IMR-90 (cell line): ENCODE measurements at regions not wholly inside any gene's neighbourhood (a gene's known extent, or its start where the extent isn't known, plus 50 kb on each side); places are given as distances from the start of the nearest gene placed in this dataset.

Source experiments
- ATAC-seq: fragments of 200-7000 bp; cut with Tn5 transposase; 2 replicates; pipeline ENCODE4 v1.9.1; 2020; ENCODE audit warnings: low read depth, mild to moderate bottlenecking, moderate library complexity
- BruUV-seq: library from RNA; stranded (reverse); fragments of 400-500 nt; replicated peaks from 2 replicates; lab custom pipeline; 2021; lab: Mats Ljungman, UMichigan
- CTCF ChIA-PET: fragments of 300-600 bp; formaldehyde crosslinking; extraction: SDS; loops from one replicate; lab custom pipeline; 2021; ENCODE audit warnings: antibody characterized with exemption; lab: Yijun Ruan, JAX
- POLR2A ChIA-PET: fragments of 300-600 bp; sonication (Branson Sonifier 250); formaldehyde crosslinking; loops from one replicate; lab custom pipeline; 2022; ENCODE audit warnings: antibody characterized with exemption; ENCODE audit not compliant: unreplicated experiment; lab: Charles Lee
- DNase-seq: peaks from one replicate; pipeline ENCODE4 v3.0.0; 2013
- H2AFZ ChIP-seq: replicated peaks from 2 replicates; pipeline ENCODE3; 2013; ENCODE audit warnings: low read length, mild to moderate bottlenecking; ENCODE audit not compliant: poor library complexity
- H2AK5ac ChIP-seq: 2 replicates; pipeline ENCODE4 v1.6.1; 2013; ENCODE audit warnings: low read depth, low read length, inconsistent platforms
- H2AK9ac ChIP-seq: replicated peaks from 2 replicates; pipeline ENCODE3; 2013; ENCODE audit warnings: mild to moderate bottlenecking, low read depth, low read length, moderate library complexity; ENCODE audit not compliant: poor library complexity
- H2BK120ac ChIP-seq: 2 replicates; pipeline ENCODE4 v1.6.1; 2013; ENCODE audit warnings: low read depth, low read length, inconsistent platforms
- H2BK15ac ChIP-seq: 3 replicates; pipeline ENCODE4 v1.6.1; 2013; ENCODE audit warnings: low read depth, low read length, inconsistent platforms
- H2BK20ac ChIP-seq: 2 replicates; pipeline ENCODE4 v1.6.1; 2013; ENCODE audit warnings: low read depth, mild to moderate bottlenecking, inconsistent platforms, low read length, moderate library complexity
- H2BK5ac ChIP-seq: 2 replicates; pipeline ENCODE4 v1.6.1; 2013; ENCODE audit warnings: mild to moderate bottlenecking, low read depth, low read length, inconsistent platforms; ENCODE audit not compliant: poor library complexity, severe bottlenecking
- H3K14ac ChIP-seq: replicated peaks from 2 replicates; pipeline ENCODE4 v1.6.1; 2013; ENCODE audit warnings: low read depth, low read length, inconsistent platforms
- H3K18ac ChIP-seq: 2 replicates; pipeline ENCODE4 v1.6.1; 2013; ENCODE audit warnings: low read depth, low read length, control low read depth
- H3K23ac ChIP-seq: 2 replicates; pipeline ENCODE4 v1.6.1; 2013; ENCODE audit warnings: low read depth, low read length, inconsistent platforms
- H3K27ac ChIP-seq: 2 replicates; pipeline ENCODE4 v1.5.1; 2013; ENCODE audit warnings: mild to moderate bottlenecking, control low read depth, low read length; ENCODE audit not compliant: insufficient read depth
- H3K27me3 ChIP-seq: 2 replicates; pipeline ENCODE4 v1.6.1; 2013; ENCODE audit warnings: low read length; ENCODE audit not compliant: control insufficient read depth, insufficient read depth
- H3K36me3 ChIP-seq: 2 replicates; pipeline ENCODE4 v1.6.1; 2013; ENCODE audit warnings: low read length, mixed read lengths; ENCODE audit not compliant: control insufficient read depth, insufficient read depth
- H3K4ac ChIP-seq: 2 replicates; pipeline ENCODE4 v1.6.1; 2013; ENCODE audit warnings: low read depth, low read length, inconsistent platforms
- H3K4me1 ChIP-seq: 2 replicates; pipeline ENCODE4 v1.6.1; 2013; ENCODE audit warnings: low read length, mixed read lengths; ENCODE audit not compliant: control insufficient read depth, insufficient read depth
- H3K4me2 ChIP-seq: 2 replicates; pipeline ENCODE4 v1.6.1; 2013; ENCODE audit warnings: low read depth, mild to moderate bottlenecking, control low read depth, low read length, moderate library complexity
- H3K4me3 ChIP-seq: 2 replicates; pipeline ENCODE4 v1.5.1; 2013; ENCODE audit warnings: low read depth, mild to moderate bottlenecking, control low read depth, low read length, moderate library complexity; ENCODE audit not compliant: insufficient read depth
- H3K56ac ChIP-seq: 2 replicates; pipeline ENCODE4 v1.6.1; 2013; ENCODE audit warnings: low read length, inconsistent platforms; ENCODE audit not compliant: insufficient read depth; ENCODE audit errors: extremely low read depth
- H3K79me1 ChIP-seq, 2 experiments: 2 replicates each; pipeline ENCODE4 v1.6.1; 2013; ENCODE audit warnings: low read length in 2 of 2, inconsistent platforms in 1 of 2, low read depth in 1 of 2
- H3K9ac ChIP-seq: 2 replicates; pipeline ENCODE4 v1.6.1; 2013; ENCODE audit warnings: low read depth, low read length, control low read depth
- H3K9me1 ChIP-seq: 2 replicates; pipeline ENCODE4 v1.6.1; 2013; ENCODE audit warnings: low read length, inconsistent platforms; ENCODE audit not compliant: insufficient read depth
- H3K9me3 ChIP-seq: 2 replicates; pipeline ENCODE4 v1.6.1; 2013; ENCODE audit warnings: low read length; ENCODE audit not compliant: control insufficient read depth, insufficient read depth
- H4K20me1 ChIP-seq: 2 replicates; pipeline ENCODE4 v1.6.1; 2013; ENCODE audit warnings: low read length, inconsistent platforms; ENCODE audit not compliant: insufficient read depth
- H4K5ac ChIP-seq: 2 replicates; pipeline ENCODE4 v1.6.1; 2013; ENCODE audit warnings: mild to moderate bottlenecking, low read depth, low read length, control low read depth
- H4K8ac ChIP-seq, 2 experiments: 2 replicates each; pipeline ENCODE4 v1.6.1; 2013; ENCODE audit warnings: low read depth in 2 of 2, low read length in 2 of 2, control low read depth in 1 of 2, inconsistent platforms in 1 of 2
- H4K91ac ChIP-seq: 2 replicates; pipeline ENCODE4 v1.6.1; 2013; ENCODE audit warnings: low read depth, low read length, inconsistent platforms; ENCODE audit not compliant: insufficient read depth
- BHLHE40 ChIP-seq: fragments of 150-350 bp; IDR thresholded peaks from 2 replicates; pipeline ENCODE4 v1.6.1; 2016; ENCODE audit warnings: mild to moderate bottlenecking, low read depth, low read length
- CEBPB ChIP-seq: IDR thresholded peaks from 2 replicates; pipeline ENCODE4 v1.6.1; 2012; ENCODE audit warnings: low read depth, low read length, improper control_type of control experiment
- CHD1 ChIP-seq: IDR thresholded peaks from 2 replicates; pipeline ENCODE4 v1.6.1; 2012; ENCODE audit warnings: low read depth, low read length, improper control_type of control experiment
- CTCF ChIP-seq: conservative IDR thresholded peaks from 2 replicates; pipeline ENCODE4 v1.5.1; 2012; ENCODE audit warnings: mild to moderate bottlenecking, low read depth, low read length, improper control_type of control experiment
- FOS ChIP-seq: fragments of 150-350 bp; IDR thresholded peaks from 2 replicates; pipeline ENCODE4 v1.6.1; 2016; ENCODE audit warnings: low read depth, low read length
- MAFK ChIP-seq: IDR thresholded peaks from 2 replicates; pipeline ENCODE4 v1.6.1; 2012; ENCODE audit warnings: low read depth, low read length, improper control_type of control experiment
- MAZ ChIP-seq: IDR thresholded peaks from 2 replicates; pipeline ENCODE4 v1.6.1; 2012; ENCODE audit warnings: low read depth, mild to moderate bottlenecking, low read length, improper control_type of control experiment, moderate library complexity, borderline replicate concordance
- MXI1 ChIP-seq: IDR thresholded peaks from 2 replicates; pipeline ENCODE4 v1.6.1; 2012; ENCODE audit warnings: low read depth, mild to moderate bottlenecking, low read length, moderate library complexity, borderline replicate concordance
- NFE2L2 ChIP-seq: fragments of 150-350 bp; IDR thresholded peaks from 2 replicates; pipeline ENCODE4 v1.6.1; 2016; ENCODE audit warnings: low read depth, mild to moderate bottlenecking, low read length
- POLR2A ChIP-seq: IDR thresholded peaks from 2 replicates; pipeline ENCODE4 v1.6.1; 2012; ENCODE audit warnings: mild to moderate bottlenecking, low read depth, low read length
- RAD21 ChIP-seq: IDR thresholded peaks from 2 replicates; pipeline ENCODE4 v1.6.1; 2012; ENCODE audit warnings: low read length, improper control_type of control experiment
- RCOR1 ChIP-seq: IDR thresholded peaks from 2 replicates; pipeline ENCODE4 v1.6.1; 2012; ENCODE audit warnings: mild to moderate bottlenecking, low read length, improper control_type of control experiment; ENCODE audit not compliant: insufficient replicate concordance
- RFX5 ChIP-seq: IDR thresholded peaks from 2 replicates; pipeline ENCODE4 v1.8.0; 2012; ENCODE audit warnings: low read depth, mild to moderate bottlenecking, low read length, moderate library complexity
- SMC3 ChIP-seq: fragments of 150-350 bp; IDR thresholded peaks from 2 replicates; pipeline ENCODE4 v1.6.1; 2016; ENCODE audit warnings: low read depth, mild to moderate bottlenecking, antibody characterized with exemption, low read length, moderate library complexity
- WGBS, 2 experiments: methylation state at CpG; one replicate each; pipeline versions ENCODE4 v1.1.5 to v1.1.7; 2013; ENCODE audit warnings: missing lambda C conversion rate in 2 of 2; ENCODE audit not compliant: insufficient read length in 1 of 2; ENCODE audit errors: extremely low coverage in 2 of 2; 5-methylcytosine and 5-hydroxymethylcytosine counted together
- dilution Hi-C: fragments of 300-500 bp; cut with HindIII; formaldehyde crosslinking; loops from one replicate; pipeline ENCODE4 v1.14.3; 2018; ENCODE audit warnings: low sequenced_read_pairs; ENCODE audit not compliant: unreplicated experiment
- in situ Hi-C: fragments of 300-500 bp; cut with MboI; formaldehyde crosslinking; loops from 3 replicates; pipeline ENCODE4 v1.14.3; 2019; ENCODE audit warnings: low sequenced_read_pairs, inconsistent platforms, mixed read lengths
- intact Hi-C: fragments of 100-400 bp; cut with micrococcal nuclease; formaldehyde crosslinking; loops from 2 replicates; pipeline ENCODE4 v1.10.0; 2022
- TF ChIP-seq, protein P1 (sequence below): fragments of 150-350 bp; IDR thresholded peaks from 2 replicates; pipeline ENCODE4 v1.6.1; 2016; ENCODE audit warnings: low read depth, mild to moderate bottlenecking, low read length, moderate library complexity, borderline replicate concordance
- TF ChIP-seq, protein P2 (sequence below): fragments of 150-350 bp; IDR thresholded peaks from 2 replicates; pipeline ENCODE4 v1.6.1; 2017; ENCODE audit warnings: mild to moderate bottlenecking, antibody characterized with exemption, low read length, low read depth

DNA sequence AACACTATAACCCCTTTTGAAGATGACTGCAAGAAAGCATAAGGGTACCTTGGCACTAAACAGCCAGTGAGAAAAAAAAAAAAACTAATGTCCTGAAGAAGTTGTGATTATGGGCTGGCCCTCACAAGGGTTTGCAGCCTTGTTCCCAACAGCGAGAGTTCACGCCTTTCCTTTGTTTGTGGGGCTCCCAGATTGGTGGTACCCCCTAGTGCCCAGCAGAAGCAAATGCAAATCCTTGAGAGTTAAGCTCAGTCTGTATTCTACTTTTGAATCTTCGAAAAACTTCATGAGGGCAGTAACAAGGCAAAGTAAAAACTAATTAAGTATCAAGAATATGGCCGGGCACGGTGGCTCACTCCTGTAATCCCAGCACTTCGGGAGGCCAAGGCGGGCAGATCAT, 238.9 kb upstream of the LMO3 start:
- Histone ChIP-seq H4K20me1 (no peaks in the 10 kb centered on the region), H3K27ac (no peak overlapping the region), H3K27me3 (no peaks in the 10 kb centered on the region), H3K9me3 (peaks cover 6% of the 10 kb centered on the region; the same call in 1 of the 2 replicates), H2BK20ac (no peak overlapping the region), H2BK120ac (no peak overlapping the region), H2AFZ (no peak overlapping the region), H2BK5ac (no peak overlapping the region), H3K4me2 (no peak overlapping the region), H3K23ac (no peak overlapping the region), H3K9ac (no peak overlapping the region), H4K8ac (no peak overlapping the region), H2AK5ac (no peak overlapping the region), H3K18ac (no peak overlapping the region), H2BK15ac (no peak overlapping the region), H3K36me3 (no peaks in the 10 kb centered on the region), H4K91ac (no peak overlapping the region), H3K4me1 (no peaks in the 10 kb centered on the region), H3K4ac (no peak overlapping the region), H3K56ac (no peak overlapping the region), H3K14ac (no peak overlapping the region), H3K9me1 (no peaks in the 10 kb centered on the region), H4K5ac (no peak overlapping the region), H2AK9ac (no peak overlapping the region), H3K79me1 (no peaks in the 10 kb centered on the region), H3K4me3 (no peak overlapping the region)
- in situ Hi-C loops (no loop called here), intact Hi-C loops (no loop called here), dilution Hi-C loops (no loop called here)
- ATAC-seq (no peak), DNase-seq (no peak)
- no TSS peak for BruUV-seq
- ChIA-PET CTCF (interaction anchor here (0.8 kb wide), 1 partner anchor 1380 kb away, joined by 12 read pairs; no protein-coding TSS in a partner anchor), POLR2A (no interaction called here)
- 40% methylated on average over 2 of the region's 7 CpGs; no CpG with 5 or more reads in 1 of the 2 experiments for WGBS, 2 experiments
- TF ChIP-seq RFX5: no peak
- no peak for TF ChIP-seq CTCF
- no peak for TF ChIP-seq MXI1
- TF ChIP-seq RCOR1: no peak
- TF ChIP-seq RAD21: no peak
- TF ChIP-seq SMC3: no peak
- no peak for TF ChIP-seq BHLHE40
- TF ChIP-seq CEBPB: no peak
- TF ChIP-seq, protein P1, sequence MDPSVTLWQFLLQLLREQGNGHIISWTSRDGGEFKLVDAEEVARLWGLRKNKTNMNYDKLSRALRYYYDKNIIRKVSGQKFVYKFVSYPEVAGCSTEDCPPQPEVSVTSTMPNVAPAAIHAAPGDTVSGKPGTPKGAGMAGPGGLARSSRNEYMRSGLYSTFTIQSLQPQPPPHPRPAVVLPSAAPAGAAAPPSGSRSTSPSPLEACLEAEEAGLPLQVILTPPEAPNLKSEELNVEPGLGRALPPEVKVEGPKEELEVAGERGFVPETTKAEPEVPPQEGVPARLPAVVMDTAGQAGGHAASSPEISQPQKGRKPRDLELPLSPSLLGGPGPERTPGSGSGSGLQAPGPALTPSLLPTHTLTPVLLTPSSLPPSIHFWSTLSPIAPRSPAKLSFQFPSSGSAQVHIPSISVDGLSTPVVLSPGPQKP: no peak
- TF ChIP-seq CHD1: no peak
- TF ChIP-seq MAZ: no peak
- TF ChIP-seq POLR2A: no peak
- TF ChIP-seq FOS: no peak
- TF ChIP-seq, protein P2, sequence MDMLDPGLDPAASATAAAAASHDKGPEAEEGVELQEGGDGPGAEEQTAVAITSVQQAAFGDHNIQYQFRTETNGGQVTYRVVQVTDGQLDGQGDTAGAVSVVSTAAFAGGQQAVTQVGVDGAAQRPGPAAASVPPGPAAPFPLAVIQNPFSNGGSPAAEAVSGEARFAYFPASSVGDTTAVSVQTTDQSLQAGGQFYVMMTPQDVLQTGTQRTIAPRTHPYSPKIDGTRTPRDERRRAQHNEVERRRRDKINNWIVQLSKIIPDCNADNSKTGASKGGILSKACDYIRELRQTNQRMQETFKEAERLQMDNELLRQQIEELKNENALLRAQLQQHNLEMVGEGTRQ: no peak
- TF ChIP-seq MAFK: no peak
- TF ChIP-seq NFE2L2: no peak
